ENCODE measurements at regions not wholly inside any gene's neighbourhood (a gene's known extent, or its start where the extent isn't known, plus 50 kb on each side); places are given as distances from the start of the nearest gene placed in this dataset.
A peak's percentile ranks its signal among the peaks of the same experiment; 100 is the strongest.
"Not testable (repeated sequence)": the region's sequence is repeated elsewhere in the genome, so short reads cannot be mapped to it uniquely, and the experiment has no call there.

- DNase-seq, result not testable (repeated sequence)
Observed at GRCh38 chr4:9505341-9505740, 61.1 kb downstream of the DEFB131A start.

DNA sequence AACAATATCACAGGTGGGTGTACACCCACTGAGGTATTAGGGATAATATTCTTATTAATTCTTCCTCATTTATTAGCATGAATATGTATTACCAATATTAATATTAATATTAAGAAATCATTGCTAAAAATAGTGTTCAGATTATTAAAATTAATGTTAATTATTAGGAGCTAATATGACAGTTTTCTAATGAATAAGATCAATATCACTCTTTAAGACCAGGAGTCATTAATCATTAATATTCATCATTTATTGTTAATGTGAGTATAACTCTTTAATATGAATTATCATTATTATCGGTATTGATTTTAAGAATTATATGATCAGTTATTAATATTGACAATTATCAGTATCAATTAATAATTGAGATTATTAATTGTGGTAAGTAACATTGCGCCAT is 62.5 kb downstream of the DEFB131A start:
- DNase-seq, result not testable (repeated sequence)

DNA sequence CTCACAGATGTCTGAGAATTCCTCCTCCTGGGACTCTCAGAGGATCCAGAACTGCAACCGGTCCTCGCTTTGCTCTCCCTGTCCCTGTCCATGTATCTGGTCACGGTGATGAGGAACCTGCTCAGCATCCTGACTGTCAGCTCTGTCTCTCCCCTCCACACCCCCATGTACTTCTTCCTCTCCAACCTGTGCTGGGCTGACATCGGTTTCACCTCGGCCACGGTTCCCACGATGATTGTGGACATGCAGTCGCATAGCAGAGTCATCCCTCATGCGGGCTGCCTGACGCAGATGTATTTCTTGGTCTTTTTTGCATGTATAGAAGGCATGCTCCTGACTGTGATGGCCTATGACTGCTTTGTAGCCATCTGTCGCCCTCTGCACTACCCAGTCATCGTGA is 68.7 kb downstream of the DEFB131A start:
- not testable (repeated sequence) for DNase-seq

DNA sequence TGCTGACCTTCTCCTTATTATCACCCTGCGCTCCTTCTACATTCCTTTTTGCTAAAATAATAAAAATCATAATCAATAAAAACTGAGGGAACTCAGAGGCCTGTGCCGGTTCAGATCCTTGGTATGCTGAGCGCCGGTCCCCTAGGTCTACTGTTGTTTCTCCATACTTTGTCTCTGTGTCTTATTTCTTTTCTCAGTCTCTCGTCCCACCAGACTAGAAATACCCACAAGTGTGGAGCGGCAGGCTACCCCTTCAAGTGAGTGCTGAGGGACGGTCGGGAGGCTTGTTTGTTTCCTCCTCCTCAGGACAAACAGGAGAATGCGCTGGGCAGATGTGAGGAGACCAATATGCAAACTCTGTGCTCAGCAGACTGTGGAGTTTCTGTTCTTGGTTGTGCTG is 75.4 kb downstream of the DEFB131A start:
- DNase-seq, result not testable (repeated sequence)

- peak in 1 of 4 experiments; percentile 2 for DNase-seq
Observed at GRCh38 chr4:9522903-9523302, 78.7 kb downstream of the DEFB131A start.

DNA sequence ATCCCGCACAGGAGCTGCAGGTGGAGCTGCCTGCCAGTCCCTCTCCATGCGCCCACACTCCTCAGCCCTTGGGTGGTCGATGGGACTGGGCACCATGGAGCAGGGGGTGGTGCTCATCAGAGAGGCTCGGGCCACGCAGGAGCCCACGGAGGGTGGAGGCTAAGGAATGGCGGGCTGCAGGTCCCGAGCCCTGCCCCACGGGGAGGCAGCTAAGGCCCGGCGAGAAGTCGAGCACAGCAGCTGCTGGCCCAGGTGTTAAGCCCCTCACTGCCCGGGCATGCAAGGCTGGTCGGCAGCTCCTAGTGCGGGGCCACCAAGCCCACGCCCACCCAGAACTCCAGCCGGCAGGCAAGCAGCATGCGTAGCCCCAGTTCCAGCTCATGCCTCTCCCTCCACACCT is 80.2 kb downstream of the DEFB131A start:
- not testable (repeated sequence) for DNase-seq

DNA sequence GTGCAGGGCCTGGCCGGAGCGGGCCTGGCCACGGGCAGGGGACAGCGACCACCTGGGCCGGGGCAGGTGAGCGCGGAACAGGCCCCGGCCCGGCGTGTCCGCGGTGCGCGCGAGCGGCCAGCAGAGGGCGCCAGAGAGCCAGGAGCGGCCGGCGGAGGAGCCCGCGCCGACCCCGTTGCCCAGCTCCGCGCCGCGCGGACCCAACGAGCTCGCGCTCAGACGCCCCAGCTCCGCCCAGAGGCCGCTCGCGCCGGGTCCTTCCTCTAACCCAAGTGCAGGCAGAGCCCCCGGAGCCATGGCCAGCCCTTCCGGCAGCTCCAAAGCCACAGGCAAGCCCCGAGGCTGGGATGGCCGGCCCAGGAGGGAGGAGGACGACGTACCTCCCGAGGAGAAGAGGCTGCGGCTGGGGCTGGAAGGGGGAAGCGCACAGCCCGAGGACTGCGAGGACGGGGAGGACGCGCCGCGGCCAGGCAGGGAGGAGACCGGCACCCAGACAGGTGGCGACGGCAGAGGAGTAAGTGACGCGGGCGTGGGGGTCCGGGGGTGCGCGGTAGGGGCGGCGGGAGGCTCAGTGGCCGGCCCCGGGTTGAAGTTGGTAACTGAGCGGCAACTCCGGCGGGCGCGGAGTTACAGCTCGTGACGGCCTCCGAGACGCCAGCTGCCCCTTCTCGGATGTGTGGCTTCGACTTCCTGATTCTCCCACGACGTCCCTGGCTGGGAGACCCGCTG is 88.1 kb downstream of the DEFB131A start:
- peak; percentile 75 to 94 (median 84) for DNase-seq

- not testable (repeated sequence) for DNase-seq
Observed at GRCh38 chr4:9532863-9533192, 88.6 kb downstream of the DEFB131A start.

GRCh38 chr4:9537101-9537500 is 92.9 kb downstream of the DEFB131A start:
- not testable (repeated sequence) for DNase-seq

DNA sequence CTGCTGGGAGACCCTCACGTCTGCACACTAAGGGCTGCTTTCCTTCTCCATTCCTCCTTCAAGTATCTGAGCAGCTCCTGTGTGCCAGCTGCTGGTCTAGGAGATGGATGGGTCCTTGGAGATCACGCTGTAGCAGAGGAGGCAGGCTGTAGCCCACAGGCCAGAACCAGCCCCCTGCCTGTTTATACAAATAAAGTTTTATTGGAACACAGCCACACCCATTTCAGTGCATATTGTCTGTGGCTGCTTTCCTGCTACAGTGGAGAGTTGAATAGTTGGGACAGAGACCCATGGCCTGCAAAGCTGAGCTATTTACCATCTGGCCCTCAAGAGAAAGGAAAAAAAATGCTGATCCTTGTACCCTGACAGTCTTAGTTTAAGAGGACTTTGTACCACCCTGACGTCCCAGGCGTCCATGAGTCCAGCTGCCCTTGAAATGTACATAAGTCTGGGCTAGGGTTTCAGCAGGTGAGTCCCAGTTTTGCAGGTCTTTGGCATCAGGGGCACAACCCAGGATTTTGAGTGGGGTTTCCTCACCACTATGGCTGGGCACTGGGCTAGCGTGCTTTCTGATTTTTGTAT is 95.8 kb downstream of the DEFB131A start:
- not testable (repeated sequence) for DNase-seq

GRCh38 chr4:9541388-9541915 is 97.2 kb downstream of the DEFB131A start:
- DNase-seq, result not testable (repeated sequence)

GRCh38 chr4:9544851-9545250 is 100.6 kb downstream of the DEFB131A start:
- not testable (repeated sequence) for DNase-seq

DNA sequence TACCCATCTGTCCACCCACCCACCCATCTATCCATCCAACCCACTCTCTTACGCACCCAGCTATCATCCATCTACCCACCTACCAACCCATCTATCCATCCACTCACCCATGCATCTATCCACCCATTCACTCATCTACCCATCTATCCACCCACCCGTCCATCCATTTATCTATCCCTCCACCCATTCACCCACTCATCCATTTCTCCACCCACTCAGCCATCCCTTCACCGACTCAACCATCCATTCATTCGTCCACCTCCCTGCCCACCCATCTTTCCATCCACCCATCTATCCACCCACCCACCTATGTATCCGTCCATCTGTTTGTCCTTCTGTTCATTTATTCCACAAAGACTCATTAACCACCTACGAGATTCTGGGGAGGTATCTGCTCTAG is 103.3 kb downstream of the DEFB131A start:
- not testable (repeated sequence) for DNase-seq

GRCh38 chr4:9556076-9556475 is 111.9 kb downstream of the DEFB131A start:
- DNase-seq, result not testable (repeated sequence)

GRCh38 chr4:9577869-9578268 is 133.7 kb downstream of the DEFB131A start:
- DNase-seq, result not testable (repeated sequence)

GRCh38 chr4:9582880-9583279 is 138.7 kb downstream of the DEFB131A start:
- not testable (repeated sequence) for DNase-seq

DNA sequence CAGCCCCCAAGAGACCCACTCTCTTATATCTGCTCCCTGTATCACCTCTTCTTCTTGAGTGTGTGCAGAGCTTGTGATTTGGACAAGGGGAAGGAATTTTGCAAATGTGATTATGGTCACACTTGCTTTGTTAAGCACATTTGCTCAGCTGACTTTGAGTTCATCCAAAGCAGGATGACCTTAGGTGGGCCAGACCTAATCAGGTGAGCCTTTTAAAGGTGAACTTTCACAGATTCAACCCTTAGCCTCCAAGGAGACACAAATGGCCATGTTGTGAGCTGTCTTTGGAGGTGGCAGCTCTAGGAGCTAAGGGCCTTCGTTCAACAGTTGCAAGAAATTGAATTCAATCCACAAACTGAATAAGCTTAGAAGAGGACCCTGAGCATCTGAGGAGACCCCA is 147.8 kb downstream of the DEFB131A start:
- DNase-seq, result no peak

- no peak for DNase-seq
Observed at GRCh38 chr4:9594948-9595347, 150.7 kb downstream of the DEFB131A start.

- DNase-seq, result peak; percentile 41 to 67 (median 54)
Observed at GRCh38 chr4:9595531-9595930, 151.3 kb downstream of the DEFB131A start.

DNA sequence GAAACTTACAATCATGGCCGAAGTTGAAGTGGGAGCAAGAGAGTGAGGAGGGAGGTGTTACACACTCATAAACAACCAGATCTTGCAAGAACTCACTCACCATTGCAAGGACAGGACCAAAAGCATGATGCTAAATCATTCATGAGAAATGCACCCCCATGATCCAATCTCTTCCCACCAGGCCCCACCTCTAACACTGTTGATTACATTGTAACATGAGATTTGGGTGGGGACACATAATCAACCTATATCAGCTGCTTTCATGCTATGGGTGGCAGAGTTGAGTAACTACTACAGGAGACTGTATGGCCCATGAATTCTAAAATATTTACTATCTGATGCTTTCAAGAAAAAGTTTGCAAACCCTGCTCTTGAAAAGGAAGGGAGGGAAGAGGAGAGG is 155.1 kb downstream of the DEFB131A start:
- DNase-seq, result no peak

DNA sequence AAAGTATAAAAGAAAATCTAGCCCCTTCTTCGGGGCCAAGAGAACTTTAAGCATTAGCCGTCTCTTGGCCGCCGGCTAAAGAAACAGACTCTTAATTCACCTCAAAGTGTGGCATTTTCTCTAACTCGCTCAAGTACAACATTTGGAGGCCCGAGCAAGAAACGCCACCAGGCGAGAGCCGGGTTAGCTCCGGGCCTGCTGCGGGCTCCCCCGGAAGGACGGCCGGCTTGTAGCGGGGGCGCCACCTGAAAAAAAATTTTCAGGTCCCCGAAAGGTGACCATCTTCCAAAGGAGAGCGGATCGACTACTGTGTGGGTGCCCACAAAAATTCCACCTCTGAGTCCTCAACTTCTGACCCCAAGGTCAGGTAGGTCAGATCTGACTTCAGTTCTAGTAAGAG is 156.0 kb downstream of the DEFB131A start:
- DNase-seq, result no peak

DNA sequence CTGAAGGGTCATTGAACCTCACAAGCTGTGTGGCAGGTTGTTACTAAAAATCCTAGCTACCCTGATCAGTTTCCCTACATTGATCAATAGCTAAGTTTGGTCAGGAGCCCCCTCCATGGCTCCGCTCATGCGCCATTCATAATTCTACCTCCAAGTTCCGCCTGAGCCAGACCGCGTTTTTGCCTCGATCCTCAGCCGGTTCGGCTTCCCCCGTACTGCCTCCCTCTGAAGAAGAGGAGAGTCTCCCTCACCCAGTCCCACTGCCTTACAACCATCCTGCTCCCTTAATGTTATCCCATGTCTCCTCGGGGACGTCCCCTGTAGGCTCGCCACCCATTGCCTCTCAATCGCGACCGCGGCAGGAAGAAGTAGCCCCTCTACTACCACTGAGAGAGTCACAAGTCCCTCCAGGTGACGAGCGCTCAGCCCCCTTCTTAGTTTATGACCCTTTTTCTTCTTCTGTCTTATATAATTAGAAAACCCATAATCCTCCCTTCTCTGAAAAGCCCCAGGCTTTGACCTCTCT is 158.2 kb downstream of the DEFB131A start:
- DNase-seq, result no peak

- peak; percentile 47 to 78 (median 74) for DNase-seq
Observed at GRCh38 chr4:9604031-9604892, 160.0 kb downstream of the DEFB131A start.
